ENCODE measurements at regions not wholly inside any gene's neighbourhood (a gene's known extent, or its start where the extent isn't known, plus 50 kb on each side); places are given as distances from the start of the nearest gene placed in this dataset.

- no peak for DNase-seq
Measured at GRCh38 chr3:146899171-146899570, 294.0 kb upstream of the PLSCR5 start.

GRCh38 chr3:146896711-146897110 lies 291.6 kb upstream of the PLSCR5 start:
- DNase-seq, result no peak

GRCh38 chr3:146895026-146895749 lies 290.0 kb upstream of the PLSCR5 start:
- no peak for DNase-seq

GRCh38 chr3:146894406-146894805 lies 289.3 kb upstream of the PLSCR5 start:
- no peak for DNase-seq

- DNase-seq, result no peak
Measured at GRCh38 chr3:146892041-146892440, 286.9 kb upstream of the PLSCR5 start.

- no peak for DNase-seq
Measured at GRCh38 chr3:146889626-146890025, 284.5 kb upstream of the PLSCR5 start.

- DNase-seq, result no peak
Measured at GRCh38 chr3:146888176-146888575, 283.0 kb upstream of the PLSCR5 start.

- no peak for DNase-seq
Measured at GRCh38 chr3:146884721-146885120, 279.6 kb upstream of the PLSCR5 start.

GRCh38 chr3:146884296-146884695 lies 279.1 kb upstream of the PLSCR5 start:
- no peak for DNase-seq

- DNase-seq, result no peak
Measured at GRCh38 chr3:146883288-146883687, 278.1 kb upstream of the PLSCR5 start.

- DNase-seq, result no peak
Measured at GRCh38 chr3:146881966-146882760, 277.0 kb upstream of the PLSCR5 start.

- DNase-seq, result no peak
Measured at GRCh38 chr3:146881356-146881755, 276.2 kb upstream of the PLSCR5 start.

- no peak for DNase-seq
Measured at GRCh38 chr3:146873748-146874147, 268.6 kb upstream of the PLSCR5 start.

- no peak for DNase-seq
Measured at GRCh38 chr3:146865175-146865755, 260.1 kb upstream of the PLSCR5 start.

- DNase-seq, result no peak
Measured at GRCh38 chr3:146861262-146861661, 256.1 kb upstream of the PLSCR5 start.

- no peak for DNase-seq
Measured at GRCh38 chr3:146854523-146854922, 249.4 kb upstream of the PLSCR5 start.

GRCh38 chr3:146851665-146852064 lies 246.5 kb upstream of the PLSCR5 start:
- no peak for DNase-seq

- no peak for DNase-seq
Measured at GRCh38 chr3:146845361-146845760, 240.2 kb upstream of the PLSCR5 start.

GRCh38 chr3:146843476-146843875 lies 238.3 kb upstream of the PLSCR5 start:
- DNase-seq, result no peak

- DNase-seq, result no peak
Measured at GRCh38 chr3:146839727-146840375, 234.7 kb upstream of the PLSCR5 start.

- DNase-seq, result no peak
Measured at GRCh38 chr3:146838221-146838620, 233.1 kb upstream of the PLSCR5 start.

GRCh38 chr3:146834917-146835316 lies 229.8 kb upstream of the PLSCR5 start:
- peak; percentile 27 for DNase-seq

- no peak for DNase-seq
Measured at GRCh38 chr3:146832857-146833458, 227.8 kb upstream of the PLSCR5 start.
